Ovary (tissue), 7 donors: ENCODE measurements at regions not wholly inside any gene's neighbourhood (a gene's known extent, or its start where the extent isn't known, plus 50 kb on each side); places are given as distances from the start of the nearest gene placed in this dataset.

Source experiments
- DNase-seq, 5 donors: peaks; one replicate each; pipeline ENCODE4 v3.0.0-alpha.2; 2019 to 2020
- H3K27ac ChIP-seq, 2 donors: fragments of 200-600 bp; one replicate each; pipeline versions ENCODE4 v1.5.1 to v1.8.0; 2019 to 2022
- H3K27me3 ChIP-seq: fragments of 200-600 bp; one replicate; pipeline ENCODE4 v1.8.0; 2022
- H3K36me3 ChIP-seq: fragments of 200-600 bp; sonication (generic); one replicate; pipeline ENCODE4 v1.5.1; 2019
- H3K4me1 ChIP-seq: one replicate; pipeline ENCODE4 v1.8.1; 2013; ENCODE audit warnings: mild to moderate bottlenecking, moderate library complexity; ENCODE audit not compliant: insufficient read depth
- H3K4me3 ChIP-seq: fragments of 200-600 bp; sonication (generic); one replicate; pipeline ENCODE4 v1.5.1; 2017
- H3K9me3 ChIP-seq, 2 donors: fragments of 200-600 bp in 1 of 2; sonication (generic) in 1 of 2; one replicate each; pipeline versions ENCODE4 v1.5.1 to v1.8.1; 2013 to 2019; ENCODE audit warnings: mild to moderate bottlenecking in 1 of 2, moderate library complexity in 1 of 2
- EP300 ChIP-seq: sonication (generic); formaldehyde crosslinking; IDR thresholded peaks from one replicate; pipeline ENCODE4 v1.6.1; 2017; ENCODE audit warnings: antibody characterized with exemption
- POLR2A ChIP-seq: fragments of 450-650 bp; IDR thresholded peaks from one replicate; pipeline ENCODE4 v1.6.1; 2017; ENCODE audit warnings: antibody characterized with exemption, mild to moderate bottlenecking, moderate library complexity
- WGBS, 3 donors: extraction: QIAGEN DNeasy Blood & Tissue Kit in 1 of 3; methylation state at CpG; one replicate each; pipeline versions ENCODE4 v1.1.5 to v1.1.7; 2013 to 2017; 5-methylcytosine and 5-hydroxymethylcytosine counted together
- intact Hi-C, 4 donors: fragments of 100-400 bp; cut with DNase I; formaldehyde crosslinking; loops; one replicate each; pipeline versions ENCODE4 v1.11.0 to v1.15.1; 2022 to 2023
- TF ChIP-seq, protein P1 (sequence below), 3 donors: fragments of 450-650 bp in 2 of 3; fragments of 200-600 bp in 1 of 3; IDR thresholded peaks; one replicate each; pipeline versions ENCODE4 v1.5.1 to v1.8.0; 2016 to 2022; ENCODE audit warnings: antibody characterized with exemption in 3 of 3, mild to moderate bottlenecking in 1 of 3
- donor health status: DM: no; HTN: no; CAD: no; lungs with moderate emphysema.
- donor health status: DM: no; HTN: no; CAD: no.
- donor health status: Bipolar disorder and iron deficiency.
- donor health status: DM: no; HTN: no; CAD: no.
- donor health status: DM: yes; HTN: yes; CAD: no.

DNA sequence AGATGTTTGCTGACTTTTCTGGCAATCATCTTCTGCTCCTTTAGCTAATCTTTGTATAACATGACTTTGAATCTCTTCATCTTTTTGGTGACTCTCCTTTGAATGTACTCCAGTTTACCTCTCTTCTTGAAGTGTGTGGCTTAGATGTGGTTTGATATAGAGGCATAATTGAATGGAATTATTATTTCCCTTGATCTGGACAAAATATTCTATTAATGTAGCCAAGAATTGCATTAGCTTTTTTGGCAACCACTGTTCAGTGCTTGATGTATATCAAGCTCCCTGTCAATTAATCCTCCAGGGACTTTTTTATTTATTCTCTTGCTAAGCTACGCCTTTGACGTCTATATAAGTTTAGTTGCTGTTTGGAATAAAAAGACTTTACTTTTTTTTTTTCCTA, 490.8 kb downstream of the PCDH20 start:
- H3K36me3 ChIP-seq, result no peaks in the 10 kb centered on the region
- intact Hi-C loops, result no loop called here

DNA sequence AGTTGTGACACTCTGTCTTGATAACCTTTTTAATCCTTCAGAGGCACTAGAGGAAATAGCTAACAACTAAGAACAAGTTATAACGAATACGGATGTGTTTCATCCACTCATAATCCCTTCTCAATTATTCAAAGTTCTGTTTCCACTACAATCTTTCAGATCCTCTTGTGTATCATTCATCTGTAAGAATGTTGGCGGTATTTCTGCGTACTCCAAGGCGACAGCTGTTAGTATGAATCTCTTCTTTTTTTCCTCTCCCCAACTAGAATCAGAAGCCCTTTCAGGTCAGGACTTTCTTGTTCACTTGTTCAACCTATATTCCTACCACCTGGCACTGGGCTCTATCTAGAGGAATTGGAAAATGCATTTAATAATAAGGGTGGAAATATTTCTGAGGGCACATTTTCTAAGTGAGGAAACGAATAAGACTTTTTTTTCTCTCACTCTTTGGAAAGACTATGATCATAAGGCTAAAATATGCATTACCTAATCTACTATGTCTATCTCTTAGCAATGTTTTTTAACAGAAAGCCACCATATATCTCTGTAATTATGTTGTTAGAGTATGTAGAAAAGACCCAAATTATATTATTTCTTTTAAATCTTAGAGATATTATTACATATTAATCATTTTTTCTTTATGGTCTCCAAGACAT, 492.9 kb downstream of the PCDH20 start:
- WGBS, 3 donors, result 54 to 59% (median 59%) methylated on average over 6 of the region's 6 CpGs
- H3K9me3 ChIP-seq, result no peaks in the 10 kb centered on the region
- H3K4me1 ChIP-seq, result no peaks in the 10 kb centered on the region
- no peak overlapping the region for H3K4me3 ChIP-seq
- H3K36me3 ChIP-seq, result no peaks in the 10 kb centered on the region
- H3K27ac ChIP-seq, result no peak overlapping the region
- TF ChIP-seq EP300 (no peak), POLR2A (no peak)
- TF ChIP-seq, protein P1, sequence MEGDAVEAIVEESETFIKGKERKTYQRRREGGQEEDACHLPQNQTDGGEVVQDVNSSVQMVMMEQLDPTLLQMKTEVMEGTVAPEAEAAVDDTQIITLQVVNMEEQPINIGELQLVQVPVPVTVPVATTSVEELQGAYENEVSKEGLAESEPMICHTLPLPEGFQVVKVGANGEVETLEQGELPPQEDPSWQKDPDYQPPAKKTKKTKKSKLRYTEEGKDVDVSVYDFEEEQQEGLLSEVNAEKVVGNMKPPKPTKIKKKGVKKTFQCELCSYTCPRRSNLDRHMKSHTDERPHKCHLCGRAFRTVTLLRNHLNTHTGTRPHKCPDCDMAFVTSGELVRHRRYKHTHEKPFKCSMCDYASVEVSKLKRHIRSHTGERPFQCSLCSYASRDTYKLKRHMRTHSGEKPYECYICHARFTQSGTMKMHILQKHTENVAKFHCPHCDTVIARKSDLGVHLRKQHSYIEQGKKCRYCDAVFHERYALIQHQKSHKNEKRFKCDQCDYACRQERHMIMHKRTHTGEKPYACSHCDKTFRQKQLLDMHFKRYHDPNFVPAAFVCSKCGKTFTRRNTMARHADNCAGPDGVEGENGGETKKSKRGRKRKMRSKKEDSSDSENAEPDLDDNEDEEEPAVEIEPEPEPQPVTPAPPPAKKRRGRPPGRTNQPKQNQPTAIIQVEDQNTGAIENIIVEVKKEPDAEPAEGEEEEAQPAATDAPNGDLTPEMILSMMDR (IDR thresholded peaks at IDR 0.05), result no peak
- intact Hi-C loops, result no loop called here
- DNase-seq, result no peak
- no peaks in the 10 kb centered on the region for H3K27me3 ChIP-seq

More for the DNA sequence above, 490.8 kb downstream of the PCDH20 start:
- Histone ChIP-seq H3K4me1 (no peaks in the 10 kb centered on the region), H3K27me3 (no peaks in the 10 kb centered on the region), H3K9me3 (no peaks in the 10 kb centered on the region), H3K27ac (no peak overlapping the region), H3K4me3 (no peak overlapping the region)
- no peak for DNase-seq
- TF ChIP-seq POLR2A (no peak), EP300 (no peak)
- TF ChIP-seq, protein P1 (IDR thresholded peaks at IDR 0.05), result no peak
- 74 to 82% (median 81%) methylated on average over 2 of the region's 2 CpGs for whole genome bisulfite sequencing, 3 donors

DNA sequence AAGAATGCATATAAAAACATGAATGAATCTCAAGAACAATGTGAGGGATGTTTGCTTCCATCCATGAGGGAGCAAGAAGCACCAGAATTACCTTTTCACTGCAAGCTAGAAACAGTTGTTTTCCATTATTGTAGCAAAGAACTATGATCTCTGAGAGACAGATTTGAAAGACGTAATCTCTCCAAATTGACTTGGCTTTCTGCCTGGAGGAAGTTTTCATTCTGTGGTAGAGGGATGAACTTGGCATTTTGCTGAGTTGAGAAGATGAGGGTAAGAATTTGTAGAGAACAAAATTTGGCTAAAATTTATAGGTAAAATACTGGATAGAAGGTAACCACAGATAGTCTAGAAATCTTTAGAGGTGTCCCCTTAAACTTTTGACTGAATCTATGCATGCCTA, 496.8 kb downstream of the TDRD3 start:
- 1 to 5% (median 2%) methylated on average over 1 of the region's 1 CpG for WGBS, 3 donors
- Histone ChIP-seq H3K36me3 (no peaks in the 10 kb centered on the region), H3K9me3 (no peaks in the 10 kb centered on the region), H3K27me3 (no peaks in the 10 kb centered on the region), H3K4me1 (no peaks in the 10 kb centered on the region), H3K4me3 (no peak overlapping the region), H3K27ac (no peak overlapping the region)
- intact Hi-C loops, result no loop called here
- DNase-seq, result no peak
- TF ChIP-seq, protein P1 (IDR thresholded peaks at IDR 0.05), result no peak
- no peak for TF ChIP-seq POLR2A
- TF ChIP-seq EP300, result no peak

DNA sequence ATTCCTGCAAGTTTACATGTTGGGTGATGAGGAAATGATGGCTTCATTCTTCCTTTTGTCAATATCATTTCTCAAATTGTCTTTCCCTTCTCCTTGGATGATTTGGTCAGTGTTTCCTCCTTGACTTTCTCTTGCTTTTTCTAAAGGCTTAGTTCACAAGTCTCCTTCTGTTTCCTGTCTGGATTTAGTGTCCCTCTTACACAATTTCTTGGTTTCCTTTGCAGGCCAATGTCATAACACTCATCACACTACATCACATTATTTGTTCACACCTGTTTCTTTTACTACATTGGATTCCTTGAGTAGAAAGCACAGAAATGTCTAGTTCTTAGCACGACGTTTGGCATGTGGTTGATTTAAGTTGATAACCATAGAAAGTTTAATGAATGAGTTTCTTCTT, 490.7 kb downstream of the TDRD3 start:
- Histone ChIP-seq H3K27ac (no peak overlapping the region), H3K4me3 (no peak overlapping the region), H3K36me3 (no peaks in the 10 kb centered on the region), H3K27me3 (no peaks in the 10 kb centered on the region), H3K4me1 (no peaks in the 10 kb centered on the region), H3K9me3 (no peaks in the 10 kb centered on the region)
- TF ChIP-seq EP300, result no peak
- TF ChIP-seq POLR2A, result no peak
- TF ChIP-seq, protein P1 (IDR thresholded peaks at IDR 0.05), result no peak
- WGBS, 3 donors, result 81 to 92% (median 82%) methylated on average over 2 of the region's 2 CpGs
- intact Hi-C loops, result no loop called here
- DNase-seq, result no peak
